HCT116 (cell line): ENCODE measurements at regions not wholly inside any gene's neighbourhood (a gene's known extent, or its start where the extent isn't known, plus 50 kb on each side); places are given as distances from the start of the nearest gene placed in this dataset.

Experiments
- ATAC-seq: fragments of 200-7000 bp; cut with Tn5 transposase; 2 replicates; pipeline ENCODE4 v1.9.1; 2020; ENCODE audit warnings: mild to moderate bottlenecking, moderate library complexity
- BruUV-seq: library from RNA; stranded (reverse); fragments of 400-500 nt; replicated peaks from 2 replicates; lab custom pipeline; 2021; lab: Mats Ljungman, UMichigan
- CTCF ChIA-PET: fragments of 300-600 bp; sonication (Branson Sonifier 250); formaldehyde crosslinking; loops from one replicate; lab custom pipeline; 2021; ENCODE audit warnings: antibody characterized with exemption; lab: Charles Lee
- POLR2A ChIA-PET: fragments of 300-600, 350-600 bp; sonication (Branson Sonifier 250); formaldehyde crosslinking; loops from one replicate; lab custom pipeline; 2021; ENCODE audit warnings: antibody characterized with exemption; lab: Charles Lee
- RAD21 ChIA-PET, 2 experiments: fragments of 300-600 bp; sonication (Branson Sonifier 250); formaldehyde crosslinking; loops; one replicate each; lab custom pipeline; 2023; ENCODE audit warnings: low total read pairs in 2 of 2; ENCODE audit not compliant: uncharacterized antibody in 2 of 2, unreplicated experiment in 2 of 2, low non-redundant PET in 1 of 2; lab: Charles Lee
- DNase-seq: peaks from one replicate; pipeline ENCODE4 v3.0.0-alpha.2; 2010; ENCODE audit warnings: low read depth, low spot score
- H2AFZ ChIP-seq: fragments of 200-600 bp; shearing (Covaris generic), sonication (generic); 2 replicates; pipeline ENCODE4 v1.6.1; 2017; ENCODE audit warnings: low read depth, mixed run types, mixed read lengths, antibody characterized with exemption, low read length; ENCODE audit not compliant: poor library complexity, severe bottlenecking
- H3K27ac ChIP-seq: 2 replicates; pipeline ENCODE4 v1.5.1; 2012; ENCODE audit warnings: low read depth, low read length
- H3K27me3 ChIP-seq: fragments of 200-600 bp; sonication (generic); 2 replicates; pipeline ENCODE4 v1.6.1; 2016; ENCODE audit warnings: mixed run types, low read length, mixed read lengths; ENCODE audit not compliant: insufficient read depth
- H3K36me3 ChIP-seq, 2 experiments: fragments of 200-500 bp in 1 of 2; fragments of 200-600 bp in 1 of 2; sonication (Bioruptor generic) in 1 of 2; sonication (generic) in 1 of 2; 2 replicates each; pipeline versions ENCODE4 v1.5.1 to v1.6.1; 2014 to 2016; ENCODE audit warnings: low read length in 2 of 2, inconsistent platforms in 1 of 2, mixed read lengths in 1 of 2, mixed run types in 1 of 2; ENCODE audit not compliant: insufficient read depth in 2 of 2, control insufficient read depth in 1 of 2
- H3K4me1 ChIP-seq, 2 experiments: fragments of 200-600 bp in 1 of 2; sonication (generic) in 1 of 2; 2 replicates each; pipeline versions ENCODE4 v1.5.1 to v1.6.1; 2012 to 2017; ENCODE audit warnings: low read length in 2 of 2, inconsistent platforms in 1 of 2, mild to moderate bottlenecking in 1 of 2, mixed read lengths in 1 of 2, mixed run types in 1 of 2, moderate library complexity in 1 of 2; ENCODE audit not compliant: insufficient read depth in 2 of 2, control insufficient read depth in 1 of 2
- H3K4me2 ChIP-seq: fragments of 200-600 bp; sonication (generic); 2 replicates; pipeline ENCODE4 v1.6.1; 2017; ENCODE audit warnings: mixed run types, low read length, mixed read lengths
- H3K4me3 ChIP-seq, 2 experiments: fragments of 200-600 bp in 1 of 2; sonication (generic) in 1 of 2; replicated peaks in 1 of 2; 2 replicates each; pipeline ENCODE4 v1.5.1; 2011 to 2016; ENCODE audit warnings: low read length in 2 of 2, control low read depth in 1 of 2, low read depth in 1 of 2, mild to moderate bottlenecking in 1 of 2, mixed read lengths in 1 of 2, mixed run types in 1 of 2
- H3K79me2 ChIP-seq: fragments of 200-600 bp; sonication (generic); 2 replicates; pipeline ENCODE4 v1.6.1; 2017; ENCODE audit warnings: mild to moderate bottlenecking, mixed run types, low read length, moderate library complexity, mixed read lengths; ENCODE audit not compliant: insufficient read depth
- H3K9ac ChIP-seq: fragments of 200-600 bp; sonication (generic); 2 replicates; pipeline ENCODE4 v1.6.1; 2016; ENCODE audit warnings: low read length, mixed read lengths
- H3K9me2 ChIP-seq: fragments of 200-600 bp; sonication (generic), shearing (Covaris generic); 2 replicates; pipeline ENCODE4 v1.6.1; 2017; ENCODE audit warnings: mixed run types, mild to moderate bottlenecking, moderate library complexity; ENCODE audit not compliant: insufficient read depth
- H3K9me3 ChIP-seq, 2 experiments: fragments of 200-500 bp in 1 of 2; fragments of 200-600 bp in 1 of 2; sonication (Bioruptor generic) in 1 of 2; sonication (generic) in 1 of 2; 2 replicates each; pipeline ENCODE4 v1.6.1; 2014 to 2017; ENCODE audit warnings: low read length in 2 of 2, mixed read lengths in 2 of 2, inconsistent platforms in 1 of 2, low read depth in 1 of 2, mild to moderate bottlenecking in 1 of 2, mixed run types in 1 of 2, moderate library complexity in 1 of 2; ENCODE audit not compliant: control insufficient read depth in 1 of 2, insufficient read depth in 1 of 2
- H4K20me1 ChIP-seq: fragments of 200-600 bp; sonication (generic), shearing (Covaris generic); 2 replicates; pipeline ENCODE4 v1.6.1; 2017; ENCODE audit warnings: mixed run types, mild to moderate bottlenecking, moderate library complexity; ENCODE audit not compliant: insufficient read depth
- EGR1 ChIP-seq: IDR thresholded peaks from 2 replicates; pipeline ENCODE4 v1.6.1; 2012; ENCODE audit warnings: low read depth
- ELF1 ChIP-seq: IDR thresholded peaks from 2 replicates; pipeline ENCODE4 v1.6.1; 2012; ENCODE audit warnings: low read depth, borderline replicate concordance
- EZH2phosphoT487 ChIP-seq: fragments of 200-600 bp; IDR thresholded peaks from 2 replicates; pipeline ENCODE4 v1.6.1; 2018; ENCODE audit warnings: antibody characterized with exemption, borderline replicate concordance
- FOSL1 ChIP-seq: IDR thresholded peaks from 2 replicates; pipeline ENCODE4 v1.6.1; 2012; ENCODE audit warnings: low read depth
- POLR2A ChIP-seq: IDR thresholded peaks from 2 replicates; pipeline ENCODE4 v1.7.0; 2011; ENCODE audit warnings: borderline replicate concordance; ENCODE audit not compliant: insufficient read depth, insufficient read length; ENCODE audit errors: extremely low read depth
- POLR2AphosphoS5 ChIP-seq: IDR thresholded peaks from 2 replicates; pipeline ENCODE4 v1.6.1; 2011; ENCODE audit warnings: mild to moderate bottlenecking, low read depth, low read length, moderate library complexity
- RAD21 ChIP-seq: IDR thresholded peaks from 2 replicates; pipeline ENCODE4 v1.6.1; 2012; ENCODE audit warnings: low read depth, mild to moderate bottlenecking
- REST ChIP-seq: IDR thresholded peaks from 2 replicates; pipeline ENCODE4 v1.6.1; 2012; ENCODE audit warnings: low read depth
- TCF7L2 ChIP-seq: IDR thresholded peaks from 2 replicates; pipeline ENCODE4 v1.7.0; 2011; ENCODE audit warnings: borderline replicate concordance, inconsistent platforms; ENCODE audit not compliant: insufficient read depth, insufficient read length; ENCODE audit errors: extremely low read depth
- ZFX ChIP-seq: fragments of 450-650 bp; IDR thresholded peaks from 2 replicates; pipeline ENCODE4 v1.6.1; 2017
- intact Hi-C: fragments of 100-400 bp; cut with micrococcal nuclease; formaldehyde crosslinking; loops from 2 replicates; pipeline ENCODE4 v1.10.0; 2022
- TF ChIP-seq, protein P1 (sequence below): IDR thresholded peaks from 2 replicates; pipeline ENCODE4 v1.6.1; 2011; ENCODE audit warnings: mild to moderate bottlenecking, low read length, moderate library complexity; ENCODE audit not compliant: insufficient replicate concordance; ENCODE audit errors: extremely low read depth
- TF ChIP-seq, protein P2 (sequence below), 3 experiments: fragments of 200-600 bp in 1 of 3; sonication (generic) in 1 of 3; IDR thresholded peaks in 2 of 3; conservative IDR thresholded peaks in 1 of 3; 2 replicates each; pipeline ENCODE4 v1.5.1; 2012 to 2017; ENCODE audit warnings: low read depth in 2 of 3, low read length in 2 of 3, antibody characterized with exemption in 1 of 3, borderline replicate concordance in 1 of 3, control low read depth in 1 of 3, mild to moderate bottlenecking in 1 of 3, mixed read lengths in 1 of 3, mixed run types in 1 of 3, moderate library complexity in 1 of 3; ENCODE audit not compliant: insufficient read depth in 1 of 3
- TF ChIP-seq, protein P3 (sequence below): IDR thresholded peaks from 2 replicates; pipeline ENCODE4 v1.6.1; 2012

DNA sequence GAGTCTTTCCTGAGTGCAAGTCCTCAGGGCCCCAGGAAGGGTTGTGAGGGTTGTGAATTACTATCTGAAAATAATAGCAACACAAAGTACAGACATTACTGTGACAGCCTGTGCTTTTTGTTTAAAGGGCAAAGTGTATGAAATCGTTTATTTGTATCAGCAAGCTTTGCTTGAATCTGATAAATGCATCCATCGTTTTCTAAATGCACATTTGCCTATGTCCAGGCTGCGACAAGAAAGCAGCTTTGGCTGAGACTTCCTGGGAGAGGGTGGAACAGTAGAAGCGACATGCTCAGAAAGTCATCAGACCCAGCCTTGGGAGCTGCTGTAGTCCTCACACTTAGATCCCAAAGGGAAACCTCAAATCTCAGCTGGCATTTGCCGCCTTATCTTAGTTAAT, 524.2 kb upstream of the SALL3 start:
- H3K9ac ChIP-seq: no peak overlapping the region
- intact Hi-C loops: no loop called here
- ATAC-seq: no peak
- TF ChIP-seq EZH2phosphoT487 (no peak), ZFX (no peak), EGR1 (no peak), REST (no peak), RAD21 (no peak), TCF7L2 (no peak), FOSL1 (no peak), ELF1 (no peak), POLR2AphosphoS5 (no peak), POLR2A (no peak)
- TF ChIP-seq, protein P1, sequence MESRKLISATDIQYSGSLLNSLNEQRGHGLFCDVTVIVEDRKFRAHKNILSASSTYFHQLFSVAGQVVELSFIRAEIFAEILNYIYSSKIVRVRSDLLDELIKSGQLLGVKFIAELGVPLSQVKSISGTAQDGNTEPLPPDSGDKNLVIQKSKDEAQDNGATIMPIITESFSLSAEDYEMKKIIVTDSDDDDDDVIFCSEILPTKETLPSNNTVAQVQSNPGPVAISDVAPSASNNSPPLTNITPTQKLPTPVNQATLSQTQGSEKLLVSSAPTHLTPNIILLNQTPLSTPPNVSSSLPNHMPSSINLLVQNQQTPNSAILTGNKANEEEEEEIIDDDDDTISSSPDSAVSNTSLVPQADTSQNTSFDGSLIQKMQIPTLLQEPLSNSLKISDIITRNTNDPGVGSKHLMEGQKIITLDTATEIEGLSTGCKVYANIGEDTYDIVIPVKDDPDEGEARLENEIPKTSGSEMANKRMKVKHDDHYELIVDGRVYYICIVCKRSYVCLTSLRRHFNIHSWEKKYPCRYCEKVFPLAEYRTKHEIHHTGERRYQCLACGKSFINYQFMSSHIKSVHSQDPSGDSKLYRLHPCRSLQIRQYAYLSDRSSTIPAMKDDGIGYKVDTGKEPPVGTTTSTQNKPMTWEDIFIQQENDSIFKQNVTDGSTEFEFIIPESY: no peak
- TF ChIP-seq, protein P2, sequence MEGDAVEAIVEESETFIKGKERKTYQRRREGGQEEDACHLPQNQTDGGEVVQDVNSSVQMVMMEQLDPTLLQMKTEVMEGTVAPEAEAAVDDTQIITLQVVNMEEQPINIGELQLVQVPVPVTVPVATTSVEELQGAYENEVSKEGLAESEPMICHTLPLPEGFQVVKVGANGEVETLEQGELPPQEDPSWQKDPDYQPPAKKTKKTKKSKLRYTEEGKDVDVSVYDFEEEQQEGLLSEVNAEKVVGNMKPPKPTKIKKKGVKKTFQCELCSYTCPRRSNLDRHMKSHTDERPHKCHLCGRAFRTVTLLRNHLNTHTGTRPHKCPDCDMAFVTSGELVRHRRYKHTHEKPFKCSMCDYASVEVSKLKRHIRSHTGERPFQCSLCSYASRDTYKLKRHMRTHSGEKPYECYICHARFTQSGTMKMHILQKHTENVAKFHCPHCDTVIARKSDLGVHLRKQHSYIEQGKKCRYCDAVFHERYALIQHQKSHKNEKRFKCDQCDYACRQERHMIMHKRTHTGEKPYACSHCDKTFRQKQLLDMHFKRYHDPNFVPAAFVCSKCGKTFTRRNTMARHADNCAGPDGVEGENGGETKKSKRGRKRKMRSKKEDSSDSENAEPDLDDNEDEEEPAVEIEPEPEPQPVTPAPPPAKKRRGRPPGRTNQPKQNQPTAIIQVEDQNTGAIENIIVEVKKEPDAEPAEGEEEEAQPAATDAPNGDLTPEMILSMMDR (IDR thresholded peaks at IDR 0.05 in 2 of 3, conservative IDR thresholded peaks at IDR 0.05 in 1 of 3; ENCODE audit: borderline replicate concordance in 1 of 3, insufficient read depth in 1 of 3, low read depth in 2 of 3, low read length in 2 of 3): no peak
- TF ChIP-seq, protein P3, sequence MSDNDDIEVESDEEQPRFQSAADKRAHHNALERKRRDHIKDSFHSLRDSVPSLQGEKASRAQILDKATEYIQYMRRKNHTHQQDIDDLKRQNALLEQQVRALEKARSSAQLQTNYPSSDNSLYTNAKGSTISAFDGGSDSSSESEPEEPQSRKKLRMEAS: no peak
- ChIA-PET CTCF (no interaction called here), RAD21 (no interaction called here), POLR2A (no interaction called here)
- H3K27me3 ChIP-seq: no peaks in the 10 kb centered on the region
- peaks cover 0 to 5% of the 10 kb centered on the region in 2 experiments; a peak in 2 of 4 replicates for H3K9me3 ChIP-seq
- no peak overlapping the region for H3K27ac ChIP-seq
- no peaks in the 10 kb centered on the region for H3K4me1 ChIP-seq
- no peak overlapping the region for H3K4me2 ChIP-seq
- no peaks in the 10 kb centered on the region for H4K20me1 ChIP-seq
- H3K79me2 ChIP-seq: no peaks in the 10 kb centered on the region
- H3K9me2 ChIP-seq: no peaks in the 10 kb centered on the region
- no peak for DNase-seq
- H2AFZ ChIP-seq: no peak overlapping the region
- no peak overlapping the region for H3K4me3 ChIP-seq
- no TSS peak for BruUV-seq
- no peaks in the 10 kb centered on the region for H3K36me3 ChIP-seq
